Activated effector memory CD4-positive, alpha-beta T cell treated with anti-CD3 and anti-CD28 coated beads, Interleukin-2, amount 50 U/mL, for 16 hours (primary cell): ENCODE measurements at regions not wholly inside any gene's neighbourhood (a gene's known extent, or its start where the extent isn't known, plus 50 kb on each side); places are given as distances from the start of the nearest gene placed in this dataset.
"Not testable (repeated sequence)": the region's sequence is repeated elsewhere in the genome, so short reads cannot be mapped to it uniquely, and the experiment has no call there.

ENCODE experiments used
- DNase-seq: peaks from one replicate; pipeline ENCODE4 v3.0.0-alpha.2; 2020

DNA sequence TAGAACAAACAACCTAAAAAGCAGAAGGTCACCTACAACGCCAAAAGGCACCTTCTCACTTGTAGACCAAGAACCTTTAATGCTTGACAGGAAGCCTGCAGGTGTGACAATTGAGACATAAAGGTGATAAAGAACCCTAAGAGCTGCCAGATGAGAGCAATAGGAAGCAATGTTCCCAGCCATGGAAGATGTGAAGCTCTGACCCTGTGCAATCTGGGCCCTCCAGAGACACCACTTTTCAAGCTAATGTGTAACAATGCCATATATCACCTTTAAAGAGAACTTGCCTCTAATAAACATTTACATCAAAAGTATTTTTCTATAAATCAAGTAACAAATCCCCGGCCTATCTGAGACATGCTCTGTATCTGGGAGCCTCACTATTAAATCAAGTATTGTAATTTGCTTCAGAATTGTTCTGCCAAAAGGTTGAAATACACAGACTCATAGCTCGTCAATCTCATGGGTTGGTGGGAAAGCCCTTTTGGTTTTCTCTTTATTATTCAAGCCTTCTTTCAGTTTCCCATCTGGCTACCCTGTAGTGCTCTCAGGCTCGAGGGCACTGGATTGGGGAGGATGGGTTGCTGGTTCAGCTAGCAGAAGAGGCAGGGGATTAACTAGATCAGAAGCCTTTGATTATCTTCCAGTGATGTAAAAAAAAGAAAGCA is 368.9 kb downstream of the BUD13 start:
- DNase-seq = no peak

DNA sequence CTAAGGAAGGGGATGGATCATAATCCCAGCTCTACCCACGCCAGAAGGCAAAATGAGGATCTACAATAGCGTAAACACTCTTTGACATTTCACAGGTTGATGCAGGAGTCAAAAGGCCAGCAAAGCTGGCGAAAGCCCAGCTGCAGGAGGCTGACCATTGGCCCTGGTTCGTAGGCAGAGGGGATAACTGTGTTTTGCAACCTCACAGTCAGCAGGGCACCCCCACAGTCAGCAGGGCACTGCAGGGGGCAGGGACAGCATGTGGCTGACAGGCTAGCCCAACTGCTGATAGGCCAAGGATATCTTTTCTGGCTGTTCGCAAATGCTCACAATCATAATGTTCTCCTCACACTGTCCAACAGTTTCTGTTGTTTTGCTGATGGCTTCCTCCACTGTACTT is 372.7 kb downstream of the BUD13 start:
- DNase-seq = no peak

DNA sequence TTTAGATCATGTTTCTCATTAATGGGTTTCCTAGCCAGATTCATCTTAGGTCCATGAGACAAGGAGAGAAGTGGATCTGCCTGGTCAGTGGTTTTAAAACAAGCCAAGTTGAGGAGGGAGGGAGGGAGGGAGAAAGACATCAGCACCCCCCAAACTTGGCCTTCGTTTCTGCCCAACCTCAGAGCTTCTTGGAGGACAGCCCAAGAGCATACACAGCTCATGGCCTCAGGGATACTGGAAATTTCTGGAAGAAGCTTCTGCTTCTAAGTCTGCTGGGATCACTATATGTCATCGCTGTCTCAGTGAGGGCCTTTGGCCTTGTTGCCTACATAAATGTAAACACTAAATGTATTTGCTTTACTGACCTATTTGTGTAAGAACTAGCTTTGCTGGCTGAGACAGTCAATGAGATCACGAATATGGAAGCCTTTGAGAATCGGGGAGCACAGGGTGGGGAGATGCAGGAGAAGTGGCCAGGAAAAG is 375.1 kb downstream of the BUD13 start:
- DNase-seq = no peak

DNA sequence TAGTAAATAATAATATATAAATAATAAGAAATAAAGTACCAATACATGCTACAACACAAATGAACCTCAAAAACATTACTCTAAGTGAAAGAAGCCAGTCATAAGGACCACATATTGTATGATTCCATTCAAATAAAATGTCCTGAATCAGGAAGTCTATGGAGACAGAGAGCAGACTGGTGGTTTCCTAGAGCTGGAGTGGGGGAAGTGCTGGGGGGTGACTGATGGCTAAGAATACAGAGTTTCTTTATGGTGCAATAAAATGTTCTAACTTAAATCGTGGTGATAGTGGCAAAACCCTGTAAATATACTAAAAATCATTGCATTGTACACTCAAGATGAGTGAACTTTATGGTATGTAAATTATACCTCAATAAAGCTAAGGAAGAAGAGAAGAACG is 376.5 kb downstream of the BUD13 start:
- no peak for DNase-seq

DNA sequence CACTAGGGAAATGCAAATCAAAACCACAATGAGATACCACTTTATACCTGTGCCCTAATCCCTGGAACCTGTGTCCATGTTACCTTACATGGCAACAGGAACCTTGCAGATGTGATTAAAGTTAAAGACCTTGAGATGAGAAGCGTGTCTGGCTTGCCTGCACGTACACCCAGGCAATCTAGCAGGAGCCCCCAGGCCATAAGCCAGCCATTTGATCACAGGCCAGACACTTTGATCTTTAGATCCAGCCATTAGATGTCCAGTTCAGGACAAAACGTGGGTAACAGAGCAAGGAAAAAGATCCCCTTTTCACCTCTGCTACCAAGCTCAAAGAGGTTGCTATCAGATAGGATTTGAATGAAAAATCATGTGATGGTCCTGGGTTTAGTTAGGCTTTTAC is 378.8 kb downstream of the BUD13 start:
- no peak for DNase-seq

DNA sequence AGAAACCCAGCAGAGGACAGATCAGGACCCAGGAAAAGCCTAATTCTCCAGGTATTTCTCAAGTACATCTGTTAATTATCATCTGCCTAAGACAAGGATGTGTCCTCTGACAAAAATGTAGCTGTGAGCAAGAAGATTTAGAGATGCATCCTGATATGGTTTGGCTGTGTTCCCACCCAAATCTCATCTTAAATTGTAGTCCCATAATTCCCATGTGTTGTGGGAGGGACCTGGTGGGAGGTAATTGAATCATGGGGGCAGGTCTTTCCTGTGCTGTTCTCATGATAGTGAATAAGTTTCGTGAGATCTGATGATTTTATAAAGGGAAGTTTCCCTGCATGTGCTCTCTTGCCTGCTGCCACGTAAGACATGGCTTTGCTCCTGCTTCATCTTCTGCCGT is 381.8 kb downstream of the BUD13 start:
- no peak for DNase-seq

DNA sequence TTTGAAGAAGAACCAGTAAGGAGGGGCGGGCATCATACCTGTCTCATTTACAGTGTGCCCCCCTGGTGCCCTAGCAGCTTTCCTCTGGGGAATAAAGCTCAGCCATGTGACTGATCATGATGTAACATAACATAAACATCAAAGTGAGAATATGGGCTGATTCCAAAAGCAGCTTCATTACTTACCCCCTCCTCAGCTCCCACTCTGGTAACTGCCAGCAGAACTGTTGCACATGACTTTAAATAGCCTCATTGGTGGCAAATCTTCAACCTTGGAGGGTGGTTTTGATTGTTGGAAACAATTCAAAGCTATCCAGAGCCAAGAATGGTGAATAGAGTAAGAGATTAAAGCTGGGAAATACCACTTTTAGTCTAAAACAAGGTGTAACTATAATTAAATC is 384.6 kb downstream of the BUD13 start:
- no peak for DNase-seq

DNA sequence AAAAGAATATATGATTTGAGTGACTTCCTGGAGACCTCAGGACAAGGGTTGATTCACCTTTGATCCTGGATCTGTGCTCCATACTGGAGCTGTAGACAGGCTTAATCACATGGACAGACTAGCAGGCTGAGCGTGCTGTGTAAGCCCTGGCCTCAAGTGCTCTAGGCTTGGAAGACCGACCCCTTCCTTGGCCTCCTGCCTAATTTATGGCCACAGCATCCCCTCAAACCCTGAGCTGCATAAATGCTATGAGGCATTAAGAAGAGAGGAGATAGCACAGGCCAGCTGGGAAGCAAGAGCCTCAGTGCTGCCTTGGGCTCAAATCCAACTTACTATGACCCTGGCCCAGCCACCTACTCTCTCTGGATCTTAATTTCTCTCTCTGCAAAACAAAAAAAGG is 385.1 kb downstream of the BUD13 start:
- no peak for DNase-seq

DNA sequence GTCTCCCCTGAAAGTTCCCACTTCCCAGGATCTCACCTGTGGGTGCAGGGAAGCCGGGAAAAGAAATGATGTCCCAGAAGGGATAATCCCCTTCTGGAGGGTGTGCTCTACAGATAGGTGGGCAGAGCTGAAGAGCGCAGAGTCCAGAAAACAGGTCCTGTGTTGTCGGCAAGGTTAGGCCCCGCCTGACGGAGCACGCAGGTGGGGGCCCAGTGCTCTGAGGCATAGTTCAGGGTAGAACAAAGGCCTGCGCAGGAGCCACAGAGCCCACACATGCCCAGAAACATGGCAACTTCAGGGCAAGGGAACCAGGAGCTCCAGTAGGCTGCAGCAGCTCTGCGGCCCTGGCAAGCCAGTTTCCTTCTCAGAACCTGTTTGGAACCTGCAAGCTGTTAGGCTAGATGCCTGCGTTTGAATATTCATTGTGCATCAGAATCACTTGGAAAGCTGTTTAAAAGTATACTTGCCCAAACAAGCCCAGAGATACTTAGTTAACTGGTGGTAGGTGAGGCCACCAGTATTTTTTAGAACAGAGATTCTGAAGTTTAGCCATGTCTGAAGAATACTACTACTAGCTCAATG is 386.6 kb downstream of the BUD13 start:
- DNase-seq = no peak

DNA sequence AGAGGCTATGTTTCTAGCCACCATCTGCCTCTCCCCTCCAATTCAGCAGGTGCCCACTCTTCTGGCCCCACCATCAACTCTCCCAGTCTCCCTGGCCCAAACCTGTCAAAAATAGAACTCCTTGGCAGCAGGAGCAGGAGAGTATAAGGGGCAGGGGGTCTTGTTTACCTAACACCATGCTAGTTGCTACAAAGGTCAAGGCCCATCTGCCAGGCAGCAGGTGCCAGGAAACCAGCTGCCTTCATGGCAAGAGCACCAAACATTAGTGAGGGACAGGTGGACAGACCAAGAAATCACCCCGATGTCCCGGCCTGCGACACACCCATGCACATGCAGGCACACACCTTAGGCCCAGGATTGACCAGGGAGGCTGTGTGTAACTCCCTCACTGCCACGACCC is 387.9 kb downstream of the BUD13 start:
- DNase-seq = no peak

DNA sequence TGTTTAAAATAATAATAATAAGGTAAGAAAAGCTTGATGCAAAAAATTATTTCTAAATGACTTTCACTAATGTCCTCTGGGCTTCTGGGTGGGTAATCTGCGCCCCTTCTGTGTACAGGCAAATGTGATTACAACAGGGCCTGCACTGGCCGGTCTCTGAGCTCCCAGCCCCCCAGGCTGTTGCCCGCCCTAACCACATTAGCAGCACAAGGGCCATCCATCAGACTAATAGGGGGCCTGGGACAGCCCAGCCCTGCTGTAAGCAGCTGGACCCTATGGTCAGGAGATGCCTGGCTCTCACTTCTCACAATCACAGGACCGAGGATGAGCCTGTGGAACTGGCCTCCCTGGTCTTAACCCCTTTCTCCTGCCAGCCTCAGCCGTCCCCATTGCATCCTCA is 388.4 kb downstream of the BUD13 start:
- no peak for DNase-seq

DNA sequence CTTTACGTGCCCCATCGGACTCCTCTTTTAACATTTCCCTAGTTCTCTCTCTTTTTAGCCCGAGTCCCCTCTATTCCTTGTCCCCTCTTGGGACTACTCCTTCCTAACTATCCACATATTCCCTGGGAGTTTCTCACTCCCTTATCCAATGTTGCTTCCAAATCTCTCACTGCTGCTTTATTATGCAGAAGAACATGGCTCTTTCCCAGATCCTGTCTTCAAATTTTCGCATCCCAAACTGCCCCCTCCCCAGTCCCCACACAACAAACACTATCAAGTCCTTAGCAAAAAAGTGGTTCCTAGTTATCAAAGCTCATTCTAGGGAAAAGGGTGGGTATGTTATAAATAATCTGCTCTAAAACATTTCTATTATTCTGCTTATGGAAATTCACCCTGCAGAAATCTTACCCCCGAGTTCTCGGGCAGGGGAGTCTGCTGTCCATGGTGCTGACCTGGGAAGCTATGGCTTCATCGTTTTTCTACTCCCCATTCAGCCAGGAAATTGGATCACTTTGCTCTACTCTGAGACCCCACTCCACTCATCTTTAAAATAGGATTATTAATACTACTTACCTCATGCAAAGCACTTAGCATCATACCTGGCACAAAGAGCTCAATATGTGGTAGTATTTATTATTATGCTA is 393.5 kb downstream of the BUD13 start:
- DNase-seq = no peak

DNA sequence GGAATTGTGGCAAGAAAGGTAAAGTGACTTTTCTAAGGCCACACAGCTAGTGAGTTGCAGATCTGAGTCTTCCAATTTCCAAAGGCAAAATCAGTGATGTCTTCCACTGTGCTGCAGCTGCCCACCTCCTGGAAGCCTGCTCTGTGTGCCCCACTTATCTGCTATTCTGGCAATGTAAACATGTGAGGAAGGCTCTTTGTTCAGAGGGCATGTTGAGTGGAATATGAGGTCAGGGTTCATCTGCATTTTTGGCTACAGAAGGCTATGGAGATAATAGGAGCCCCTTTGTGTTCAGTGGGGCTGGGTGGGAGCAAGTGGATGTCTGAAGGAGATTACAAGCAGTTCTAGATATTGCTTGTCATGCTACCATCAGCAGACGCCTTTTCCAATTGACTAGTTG is 396.2 kb downstream of the BUD13 start:
- DNase-seq = no peak

DNA sequence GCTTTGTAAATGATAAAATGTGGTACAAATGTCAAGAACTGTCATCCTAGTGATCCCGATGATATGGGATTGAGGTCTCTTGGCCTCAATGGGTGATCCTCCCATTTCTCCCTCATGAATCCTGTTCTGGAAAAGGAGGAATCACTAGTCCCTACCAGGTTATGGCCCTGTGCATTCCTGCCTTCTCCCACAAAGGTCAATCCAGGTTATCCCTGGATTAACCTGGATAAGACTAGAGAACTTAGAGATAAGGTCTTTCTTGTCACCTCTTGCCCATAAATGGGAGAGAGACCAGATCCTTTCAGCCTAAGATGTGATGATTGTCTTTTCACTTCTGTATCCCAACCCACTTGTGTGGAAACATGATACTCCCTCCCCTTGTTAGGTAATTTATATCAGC is 396.7 kb downstream of the BUD13 start:
- DNase-seq = no peak

DNA sequence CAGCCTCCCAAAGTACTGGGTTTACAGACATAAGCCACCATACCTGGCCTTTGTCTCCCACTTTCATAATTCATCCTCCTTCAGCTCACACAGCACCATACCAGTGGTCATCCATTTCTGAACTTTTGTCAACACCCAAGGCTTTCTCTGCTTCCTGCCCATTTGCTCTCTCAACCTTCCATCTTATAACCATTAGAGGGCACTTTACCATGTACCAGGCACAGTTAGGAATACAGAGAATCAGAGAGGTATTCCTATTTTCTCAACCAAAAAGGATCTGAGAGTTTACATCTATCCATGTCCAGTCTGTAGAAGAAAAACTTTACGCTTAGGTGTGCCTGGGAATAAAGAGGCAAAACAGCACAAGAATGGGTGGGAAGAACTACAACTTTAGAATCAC is 397.6 kb downstream of the BUD13 start:
- no peak for DNase-seq

DNA sequence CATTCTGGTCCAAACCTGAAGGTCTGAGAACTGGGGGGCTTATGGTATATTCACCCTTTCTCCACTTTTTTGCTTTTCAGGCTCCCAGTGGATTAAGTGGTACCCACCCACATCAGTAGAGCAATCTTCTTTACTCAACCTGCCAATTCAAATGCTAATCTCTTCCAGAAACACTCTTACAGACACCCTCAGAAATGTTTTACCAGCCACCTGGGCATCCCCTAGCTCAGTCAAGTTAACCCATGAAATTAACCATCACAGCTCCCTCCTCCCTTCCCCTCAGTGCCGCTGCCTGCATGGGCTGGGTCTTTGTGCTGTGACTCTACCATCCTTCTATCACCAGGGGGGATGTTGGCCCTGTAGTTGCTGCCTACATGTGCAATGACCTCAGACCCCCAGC is 398.7 kb downstream of the BUD13 start:
- no peak for DNase-seq

DNA sequence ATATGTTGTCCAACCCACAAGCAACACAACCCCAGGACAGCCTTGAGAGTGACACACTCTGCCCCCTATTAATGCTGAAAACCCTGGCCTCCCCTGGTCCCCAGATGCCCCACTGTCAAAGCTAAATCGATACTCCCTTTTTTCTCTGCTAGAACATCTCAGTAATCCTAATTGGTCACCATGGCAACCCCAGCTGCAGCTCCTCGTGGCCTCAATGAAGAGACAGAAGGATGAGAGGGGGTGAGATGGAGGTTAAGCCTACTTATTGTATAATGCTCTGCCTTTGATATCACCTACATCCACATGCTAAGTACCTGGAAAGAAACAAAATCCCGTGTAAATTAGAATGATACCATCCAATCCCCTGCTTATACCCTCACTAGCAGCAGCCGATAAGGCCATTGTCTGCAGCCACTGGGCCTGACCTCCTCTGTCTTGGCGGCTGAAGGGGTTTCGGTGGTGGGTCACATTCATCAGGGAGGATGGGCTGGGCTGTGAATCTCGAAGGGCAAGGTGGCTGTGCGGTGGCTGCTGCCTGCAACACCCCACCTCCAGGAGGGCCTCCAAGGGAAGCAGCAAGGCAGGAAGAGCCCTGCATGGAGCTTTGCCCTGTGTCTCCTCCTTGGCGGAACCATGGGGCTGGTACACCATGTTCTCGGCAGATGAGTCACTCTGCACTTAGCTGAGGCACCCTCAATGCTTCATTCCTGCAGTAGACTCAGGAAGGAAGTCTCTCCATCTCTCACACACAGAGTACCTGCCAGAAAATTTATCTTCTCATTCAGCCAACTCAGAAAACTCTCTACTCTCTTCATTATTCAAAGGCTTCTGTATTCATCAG is 399.5 kb downstream of the BUD13 start:
- no peak for DNase-seq

DNA sequence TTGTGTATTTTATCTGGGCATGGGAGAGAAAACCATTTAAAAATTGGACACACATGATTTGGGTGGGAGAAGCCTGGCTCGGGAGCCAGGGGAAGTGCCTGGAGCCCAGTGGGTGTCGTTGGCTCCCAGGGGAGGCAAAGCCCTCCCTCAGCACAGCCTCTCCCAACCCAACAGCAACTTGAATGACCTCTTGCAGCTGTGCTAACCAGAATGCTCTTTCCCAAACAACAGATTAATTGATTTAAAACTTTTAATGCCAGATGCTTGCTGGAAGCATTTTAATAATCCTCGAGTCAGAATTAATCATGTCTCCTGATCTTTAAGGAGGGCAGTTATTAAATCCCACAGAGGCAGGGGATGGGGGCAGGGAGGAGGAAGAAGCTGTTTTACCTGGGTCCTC is 401.6 kb downstream of the BUD13 start:
- no peak for DNase-seq

DNA sequence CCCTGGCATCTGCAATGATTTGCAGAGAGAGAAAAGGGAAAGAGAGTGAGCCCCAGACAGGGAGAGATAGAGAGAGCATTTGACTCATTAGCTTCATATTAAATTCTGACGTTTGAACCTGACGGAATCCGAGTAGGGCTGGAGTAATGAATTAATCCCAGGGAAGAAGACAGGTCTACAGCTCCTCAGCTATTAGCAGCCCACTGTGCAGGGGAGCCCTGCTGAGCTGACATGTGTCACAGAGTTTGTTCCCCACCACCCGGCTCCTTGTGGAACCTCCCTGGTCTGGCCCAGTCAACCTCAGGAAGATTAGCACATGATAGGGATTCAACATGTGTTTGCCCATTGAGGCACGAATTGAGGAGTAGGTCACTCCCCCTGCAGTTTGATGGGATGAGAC is 404.0 kb downstream of the BUD13 start:
- DNase-seq = no peak

DNA sequence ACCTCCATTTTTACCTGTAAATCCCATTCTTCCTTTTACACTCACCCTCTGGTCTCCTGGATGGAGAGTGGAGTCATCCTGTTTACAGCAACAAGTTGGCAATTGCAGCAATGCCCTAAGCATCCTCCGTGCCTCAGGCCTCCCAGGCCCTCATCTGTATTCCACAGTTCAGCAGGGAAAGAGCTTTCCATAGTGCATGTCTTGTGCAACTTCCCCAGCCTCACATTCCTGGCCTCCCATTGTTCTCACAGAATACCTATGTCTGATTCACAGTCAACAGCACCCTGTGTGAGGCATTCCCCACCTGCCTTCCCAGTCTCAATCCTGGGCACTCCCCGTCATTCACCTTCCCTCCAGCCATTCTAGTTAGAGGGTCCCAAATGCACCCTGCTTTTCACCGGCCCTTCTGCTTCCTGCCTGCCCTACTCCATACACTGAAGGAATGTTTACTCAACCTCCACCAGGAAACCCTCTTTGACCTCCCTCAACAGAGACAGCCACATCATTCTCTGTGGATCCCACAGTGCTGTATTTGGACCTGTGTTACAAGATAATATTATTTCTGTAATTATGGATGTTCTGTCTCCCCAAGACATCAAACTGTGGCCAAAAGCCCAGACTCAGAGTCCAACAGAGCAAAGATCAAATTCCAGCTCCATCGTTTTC is 405.7 kb downstream of the BUD13 start:
- no peak for DNase-seq

DNA sequence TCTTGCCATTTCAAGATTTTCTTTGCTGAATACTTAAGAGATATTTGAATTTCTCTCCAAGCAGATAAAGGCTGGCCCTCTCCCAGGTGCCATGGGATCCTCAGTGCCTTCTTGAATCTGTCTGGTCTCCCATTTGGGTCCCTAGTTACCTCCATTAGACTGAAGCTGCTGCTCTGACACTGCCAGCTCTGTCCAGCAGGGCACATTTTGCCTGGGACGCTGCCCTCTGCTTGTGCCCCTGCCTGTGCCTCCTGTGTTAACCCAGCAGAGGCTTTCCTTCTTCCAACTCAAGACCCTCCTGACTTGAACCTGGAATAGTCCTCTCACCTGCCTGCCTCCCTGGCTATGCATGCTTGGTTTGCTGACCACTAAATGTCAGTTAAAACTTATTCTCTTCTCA is 406.3 kb downstream of the BUD13 start:
- DNase-seq = no peak

DNA sequence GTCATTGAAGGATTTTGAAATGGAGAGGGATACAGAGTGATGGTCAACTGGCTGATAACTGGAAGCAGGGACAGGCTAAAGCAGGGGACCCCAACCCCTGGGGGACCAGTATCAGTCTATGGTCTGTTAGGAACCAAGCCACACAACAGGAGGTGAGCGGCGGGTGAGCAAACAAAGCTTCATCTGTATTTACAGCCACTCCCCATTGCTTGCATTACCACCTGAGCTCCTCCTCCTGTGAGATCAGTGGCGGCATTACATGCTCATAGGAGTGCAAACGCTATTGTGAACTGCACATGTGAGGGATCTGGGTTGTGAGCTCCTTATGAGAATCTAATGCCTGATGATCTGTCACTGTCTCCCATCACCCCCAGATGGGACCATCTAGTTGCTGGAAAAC is 407.9 kb downstream of the BUD13 start:
- not testable (repeated sequence) for DNase-seq

DNA sequence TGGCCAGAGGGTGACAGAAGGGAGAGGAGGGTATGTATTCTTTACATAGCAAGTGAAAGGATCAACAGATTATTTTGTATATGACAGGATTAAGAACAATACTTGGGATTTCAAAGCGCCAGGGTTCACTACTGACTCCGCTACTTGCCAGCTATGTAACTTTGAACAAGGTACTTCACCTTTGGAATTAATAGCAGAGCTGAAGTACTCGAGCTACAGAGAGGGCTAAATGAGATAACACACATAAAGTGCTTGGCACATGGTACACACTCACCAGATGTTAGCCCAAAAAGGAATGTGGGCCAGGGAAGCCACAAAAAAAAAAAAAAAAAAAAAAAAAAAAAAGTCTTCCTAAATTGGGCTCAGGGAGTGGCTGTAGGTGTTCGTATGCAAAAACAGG is 408.4 kb downstream of the BUD13 start:
- DNase-seq = no peak
